IPS DF 6.9 (cell line): ENCODE measurements at regions not wholly inside any gene's neighbourhood (a gene's known extent, or its start where the extent isn't known, plus 50 kb on each side); places are given as distances from the start of the nearest gene placed in this dataset.

Experiments
- DNase-seq: peaks from one replicate; pipeline ENCODE4 v3.0.0-alpha.2; 2013; ENCODE audit warnings: low read depth, low spot score
- H3K27ac ChIP-seq: one replicate; pipeline ENCODE4 v1.5.1; 2013; ENCODE audit warnings: low read length, control low read depth
- H3K27me3 ChIP-seq: 2 replicates; pipeline ENCODE4 v1.6.1; 2013; ENCODE audit warnings: mild to moderate bottlenecking, low read length; ENCODE audit not compliant: control insufficient read depth, insufficient read depth
- H3K36me3 ChIP-seq: 2 replicates; pipeline ENCODE4 v1.6.1; 2013; ENCODE audit warnings: low read length; ENCODE audit not compliant: control insufficient read depth, insufficient read depth
- H3K4me1 ChIP-seq: 2 replicates; pipeline ENCODE4 v1.6.1; 2013; ENCODE audit warnings: low read length; ENCODE audit not compliant: control insufficient read depth, insufficient read depth
- H3K4me3 ChIP-seq: 2 replicates; pipeline ENCODE4 v1.5.1; 2013; ENCODE audit warnings: mild to moderate bottlenecking, low read length
- H3K9me3 ChIP-seq: 2 replicates; pipeline ENCODE4 v1.6.1; 2013; ENCODE audit warnings: low read length, inconsistent platforms; ENCODE audit not compliant: control insufficient read depth, insufficient read depth
- WGBS: extraction: QIAGEN DNeasy Blood & Tissue Kit; methylation state at CpG from one replicate; pipeline ENCODE4 v1.1.7; 2013; ENCODE audit warnings: mixed read lengths, missing lambda C conversion rate; ENCODE audit not compliant: insufficient read length, insufficient coverage; 5-methylcytosine and 5-hydroxymethylcytosine counted together

DNA sequence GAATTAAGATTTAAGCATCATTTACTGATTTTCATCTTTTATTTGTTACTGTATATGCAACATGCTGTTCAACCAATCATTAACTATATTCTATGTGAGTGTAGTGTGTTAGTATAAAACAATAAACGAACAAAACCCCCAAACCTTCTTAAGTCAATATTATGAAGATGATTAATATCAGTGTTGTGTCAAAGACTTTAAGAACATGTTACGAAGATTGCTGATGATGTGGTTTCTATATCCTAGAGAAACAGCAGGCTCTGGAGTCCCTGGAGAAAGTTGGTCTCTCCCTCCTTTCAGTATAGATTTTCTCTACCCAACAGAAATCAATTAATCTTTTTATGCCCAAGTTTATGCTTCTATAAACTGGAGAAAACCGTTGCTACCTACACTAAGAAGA is 393.8 kb upstream of the HSF2 start:
- Histone ChIP-seq H3K27me3 (no peaks in the 10 kb centered on the region), H3K27ac (no peak overlapping the region), H3K4me1 (peaks cover 2% of the 10 kb centered on the region; the same call in 1 of the 2 replicates), H3K9me3 (no peaks in the 10 kb centered on the region), H3K4me3 (no peak overlapping the region), H3K36me3 (no peaks in the 10 kb centered on the region)
- no CpG with 5 or more reads among the region's 3 CpGs for WGBS
- DNase-seq: no peak

DNA sequence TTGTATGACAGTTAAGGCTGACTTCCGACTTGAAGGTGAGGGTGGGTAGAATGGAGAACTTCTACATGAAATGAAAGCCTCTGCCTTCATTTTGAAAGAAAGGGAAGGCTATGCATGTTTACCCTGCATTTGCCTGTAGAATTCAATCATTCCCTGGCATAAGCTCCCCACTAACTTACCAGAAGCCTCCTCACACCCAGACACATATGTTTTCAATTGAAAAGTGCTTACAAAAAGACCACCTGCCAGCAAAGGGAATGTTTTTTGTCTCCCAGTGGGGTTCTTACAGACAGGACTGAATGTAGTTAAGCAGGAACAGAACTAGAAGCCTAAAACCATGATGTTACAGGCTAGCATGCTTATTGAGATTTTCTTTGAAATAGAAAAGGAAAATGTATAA is 392.1 kb upstream of the HSF2 start:
- Histone ChIP-seq H3K4me1 (peaks cover 2% of the 10 kb centered on the region; the same call in 1 of the 2 replicates), H3K36me3 (no peaks in the 10 kb centered on the region), H3K4me3 (no peak overlapping the region), H3K9me3 (no peaks in the 10 kb centered on the region), H3K27ac (no peak overlapping the region), H3K27me3 (no peaks in the 10 kb centered on the region)
- no peak for DNase-seq
- WGBS: no CpG with 5 or more reads among the region's 1 CpG

DNA sequence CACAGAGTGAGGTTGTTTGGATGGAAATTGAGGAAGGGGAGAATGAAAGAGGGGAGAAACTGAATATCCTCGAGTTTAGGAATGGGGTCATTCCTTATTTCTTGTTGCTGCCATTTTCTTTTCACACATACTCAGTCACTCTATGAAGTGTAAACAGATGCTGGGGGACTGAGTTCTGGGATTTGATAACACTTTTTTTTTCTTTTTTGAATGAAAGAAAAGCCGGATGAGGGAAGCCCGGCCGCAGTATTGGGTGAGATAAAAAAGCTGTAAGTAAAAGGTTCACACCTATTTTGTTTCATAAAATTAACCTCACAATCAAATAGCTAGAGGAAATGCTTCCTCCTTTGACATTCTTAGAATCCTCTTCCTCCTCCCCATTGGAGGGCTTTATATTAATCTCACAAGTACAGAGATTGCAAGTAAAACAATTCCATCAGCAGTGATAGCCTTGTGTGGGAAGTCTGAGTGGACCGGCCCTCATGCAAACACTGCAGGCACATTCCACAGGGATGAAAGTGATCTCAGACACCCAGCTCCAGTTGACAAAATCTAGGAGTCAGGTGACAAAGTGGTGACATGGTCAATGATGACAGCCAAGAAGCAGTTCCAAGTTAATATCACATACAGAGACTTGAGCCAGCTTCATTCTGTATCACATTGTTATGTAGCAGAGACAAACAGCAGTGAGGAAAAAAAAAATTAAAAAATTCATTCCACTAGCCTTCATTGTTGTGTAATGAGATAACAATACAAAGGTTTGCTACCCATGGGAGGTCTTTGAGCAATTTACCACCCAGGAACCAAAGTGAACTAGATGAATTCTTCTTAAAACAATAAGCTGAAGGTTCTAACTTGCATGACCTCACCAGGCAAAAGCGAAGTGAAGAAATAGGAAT is 391.1 kb upstream of the HSF2 start:
- H3K36me3 ChIP-seq: no peaks in the 10 kb centered on the region
- no peak overlapping the region for H3K4me3 ChIP-seq
- whole genome bisulfite sequencing: no CpG with 5 or more reads among the region's 6 CpGs
- no peak overlapping the region for H3K27ac ChIP-seq
- H3K27me3 ChIP-seq: no peaks in the 10 kb centered on the region
- DNase-seq: no peak
- H3K4me1 ChIP-seq: peaks cover 2% of the 10 kb centered on the region; the same call in 1 of the 2 replicates
- no peaks in the 10 kb centered on the region for H3K9me3 ChIP-seq

DNA sequence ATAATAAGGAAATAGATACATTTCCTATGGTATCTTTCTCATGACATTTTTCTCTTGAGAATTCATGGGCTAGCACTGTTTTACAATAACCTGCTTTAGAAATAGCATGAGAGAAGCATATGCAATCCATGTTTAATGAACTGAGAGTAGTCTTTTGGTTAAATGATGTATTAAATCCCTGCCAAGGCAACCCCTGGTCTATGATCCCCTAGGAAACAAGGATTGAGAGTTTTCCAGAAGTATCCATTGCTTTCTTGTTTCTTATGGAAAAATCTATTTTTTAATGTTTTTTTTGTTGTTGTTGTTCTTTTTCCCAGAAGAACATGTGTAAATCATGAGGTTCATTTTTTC is 390.5 kb upstream of the HSF2 start:
- Histone ChIP-seq H3K27ac (no peak overlapping the region), H3K4me1 (peaks cover 2% of the 10 kb centered on the region; the same call in 1 of the 2 replicates), H3K27me3 (no peaks in the 10 kb centered on the region), H3K4me3 (no peak overlapping the region), H3K36me3 (no peaks in the 10 kb centered on the region), H3K9me3 (no peaks in the 10 kb centered on the region)
- DNase-seq: no peak

DNA sequence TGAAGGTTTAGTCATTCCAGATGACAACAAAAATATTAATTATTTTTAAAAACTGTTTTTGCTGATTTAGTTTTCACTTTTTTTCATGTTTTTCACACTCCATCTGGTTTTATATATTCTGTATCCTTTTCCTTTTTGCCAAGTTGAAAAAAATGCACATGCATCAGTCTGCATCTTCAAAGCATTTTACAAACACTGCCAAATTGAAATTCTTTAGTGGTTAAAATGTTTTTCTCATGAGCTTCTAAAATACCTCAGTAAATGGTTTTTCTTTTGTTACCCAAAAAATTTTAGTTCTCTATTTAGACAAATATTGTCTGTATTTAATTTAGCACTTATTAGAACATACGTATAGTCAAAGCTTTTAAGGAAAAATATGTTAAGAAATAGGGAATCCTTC is 386.9 kb upstream of the HSF2 start:
- Histone ChIP-seq H3K27ac (no peak overlapping the region), H3K4me3 (no peak overlapping the region), H3K9me3 (no peaks in the 10 kb centered on the region), H3K36me3 (no peaks in the 10 kb centered on the region), H3K27me3 (no peaks in the 10 kb centered on the region), H3K4me1 (peaks cover 2% of the 10 kb centered on the region; the same call in 1 of the 2 replicates)
- no CpG with 5 or more reads among the region's 1 CpG for WGBS
- no peak for DNase-seq

DNA sequence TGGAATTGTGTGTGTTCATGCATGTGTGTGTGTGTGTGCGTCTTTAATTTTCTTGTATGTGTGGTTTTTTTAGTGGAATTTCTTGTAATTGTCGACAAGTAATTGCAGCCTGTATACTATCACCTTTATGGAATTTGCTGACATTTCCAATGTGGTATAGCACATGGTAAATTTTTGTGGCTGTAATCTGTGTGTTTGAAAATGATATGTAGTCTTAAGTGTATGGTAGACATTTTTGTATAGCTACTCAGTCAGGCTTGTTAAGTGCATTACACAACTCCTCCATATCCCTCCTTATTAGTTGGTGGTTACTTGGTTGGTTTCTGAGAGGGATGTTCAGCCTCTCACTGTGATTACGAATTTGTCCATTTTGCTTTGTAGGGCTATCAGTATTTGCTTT is 384.5 kb upstream of the HSF2 start:
- Histone ChIP-seq H3K27ac (no peak overlapping the region), H3K9me3 (no peaks in the 10 kb centered on the region), H3K4me1 (no peaks in the 10 kb centered on the region), H3K4me3 (no peak overlapping the region), H3K36me3 (no peaks in the 10 kb centered on the region), H3K27me3 (no peaks in the 10 kb centered on the region)
- no peak for DNase-seq
- no CpG with 5 or more reads among the region's 3 CpGs for WGBS

DNA sequence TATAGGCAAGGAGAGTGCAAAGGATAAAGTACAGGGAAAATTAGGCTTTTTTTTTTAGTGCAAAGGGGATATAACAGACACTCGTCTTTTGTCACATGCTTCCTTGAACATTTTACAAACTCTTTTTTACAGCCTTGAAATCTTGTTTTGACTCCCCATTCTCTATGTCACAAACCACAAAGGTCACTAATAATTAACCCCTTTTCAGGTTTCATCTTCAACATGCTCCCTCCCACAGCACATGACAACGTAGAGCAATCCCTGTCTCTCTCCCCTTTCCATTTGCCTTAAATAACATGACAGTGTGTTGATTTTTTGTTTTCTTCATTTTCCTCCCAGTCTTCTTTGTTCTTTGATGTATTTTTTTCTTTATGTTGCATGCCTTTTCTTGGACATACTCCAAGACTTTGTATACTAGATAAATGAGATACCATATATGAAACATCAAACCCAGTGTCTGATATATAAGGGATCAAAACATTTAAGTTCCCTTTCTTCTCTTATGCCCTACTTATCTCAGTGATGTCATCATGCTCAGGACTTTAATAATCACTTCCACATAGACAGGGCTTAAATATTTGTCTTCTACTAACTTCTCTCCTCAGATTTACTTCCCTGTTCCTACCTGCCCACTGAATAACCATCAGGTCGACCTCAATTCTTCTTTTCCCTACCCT is 378.7 kb upstream of the HSF2 start:
- no peaks in the 10 kb centered on the region for H3K9me3 ChIP-seq
- no peaks in the 10 kb centered on the region for H3K36me3 ChIP-seq
- no peaks in the 10 kb centered on the region for H3K4me1 ChIP-seq
- DNase-seq: no peak
- no peaks in the 10 kb centered on the region for H3K27me3 ChIP-seq
- H3K4me3 ChIP-seq: no peak overlapping the region
- WGBS: no CpG with 5 or more reads among the region's 3 CpGs
- no peak overlapping the region for H3K27ac ChIP-seq

DNA sequence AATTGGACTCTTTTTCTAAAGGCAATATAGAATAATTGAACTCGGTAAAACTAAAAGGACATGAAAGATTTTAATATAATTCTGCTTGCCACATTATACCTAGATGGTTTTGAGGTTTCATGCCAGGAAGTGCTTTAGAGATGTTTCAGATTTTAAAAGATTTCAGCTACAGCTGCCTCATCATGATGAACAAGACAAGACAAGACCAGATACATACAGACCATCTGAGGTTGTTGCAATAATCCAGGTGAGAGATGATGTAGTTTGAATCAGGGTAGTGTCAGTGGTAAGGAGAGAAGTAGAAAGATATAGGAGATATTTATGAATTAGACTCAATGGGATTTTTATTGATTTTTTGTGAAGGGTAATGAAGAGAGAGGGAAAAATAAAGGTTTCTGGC is 374.3 kb upstream of the HSF2 start:
- Histone ChIP-seq H3K9me3 (no peaks in the 10 kb centered on the region), H3K27me3 (no peaks in the 10 kb centered on the region), H3K36me3 (no peaks in the 10 kb centered on the region), H3K4me3 (no peak overlapping the region), H3K27ac (no peak overlapping the region), H3K4me1 (no peaks in the 10 kb centered on the region)
- no CpG with 5 or more reads among the region's 1 CpG for WGBS
- DNase-seq: no peak

DNA sequence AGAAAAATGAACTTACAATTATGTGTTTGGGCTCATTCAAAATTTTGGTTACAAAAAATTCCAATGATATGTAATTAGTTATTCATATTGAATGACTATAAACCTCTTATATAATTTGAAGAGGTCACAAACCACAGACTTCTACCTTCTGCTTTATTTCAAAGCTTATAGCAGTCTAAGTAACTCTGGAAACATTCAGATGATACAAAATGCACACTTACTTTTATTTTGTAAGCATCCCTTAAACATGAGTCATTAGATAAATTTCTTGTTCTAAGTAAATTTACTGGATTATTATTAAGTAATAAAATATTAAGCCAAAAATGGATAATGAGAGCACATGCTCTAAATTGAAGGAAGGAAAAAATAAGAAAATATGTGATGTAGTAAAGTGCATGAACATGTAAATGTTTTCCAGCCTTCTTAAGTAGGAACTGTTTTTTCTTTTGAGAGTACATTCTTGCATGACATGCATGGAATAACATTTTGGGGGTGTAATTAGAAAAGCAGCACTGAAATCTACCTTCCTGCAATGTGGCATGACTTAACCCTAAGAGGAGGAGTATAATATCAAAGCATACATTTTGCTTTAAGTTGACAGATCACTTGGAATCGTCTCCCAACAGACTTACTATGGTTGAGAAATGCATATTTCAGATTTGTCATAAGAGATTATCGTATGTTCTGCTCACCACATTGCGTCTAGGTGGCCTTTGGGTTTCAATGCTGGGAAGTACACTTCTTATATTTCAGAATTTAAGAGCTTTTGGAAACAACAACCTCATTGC is 372.7 kb upstream of the HSF2 start:
- H3K27ac ChIP-seq: no peak overlapping the region
- WGBS: no CpG with 5 or more reads among the region's 3 CpGs
- no peak overlapping the region for H3K4me3 ChIP-seq
- no peaks in the 10 kb centered on the region for H3K36me3 ChIP-seq
- no peak for DNase-seq
- H3K9me3 ChIP-seq: no peaks in the 10 kb centered on the region
- no peaks in the 10 kb centered on the region for H3K4me1 ChIP-seq
- H3K27me3 ChIP-seq: no peaks in the 10 kb centered on the region

DNA sequence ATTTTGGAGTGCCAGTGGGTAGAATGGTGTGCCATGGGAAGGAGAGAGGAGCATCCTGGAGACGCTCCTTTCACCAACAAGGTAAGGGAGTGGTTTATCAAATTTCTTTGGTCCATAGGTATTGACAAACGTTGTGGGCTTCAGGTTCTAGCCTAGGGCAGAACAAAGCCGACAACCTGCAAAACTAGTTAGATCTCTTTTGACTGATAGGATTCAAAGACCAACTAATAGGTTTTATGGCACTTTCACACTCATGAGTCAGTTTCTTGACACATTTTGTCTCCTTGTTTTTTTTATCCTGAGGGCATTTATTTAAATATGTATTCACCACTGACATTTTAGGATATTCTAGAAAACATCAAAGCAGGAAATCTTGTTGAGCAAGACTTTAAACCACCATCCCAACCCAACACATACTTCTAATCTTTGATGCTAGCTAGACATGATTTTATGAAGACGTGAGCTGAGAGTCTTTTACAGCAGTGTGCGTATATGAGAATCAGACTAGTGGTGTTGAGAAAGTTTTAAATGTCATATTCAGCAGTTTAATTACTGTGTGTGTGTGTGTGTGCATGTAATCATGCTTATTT is 370.4 kb upstream of the HSF2 start:
- Histone ChIP-seq H3K4me1 (no peaks in the 10 kb centered on the region), H3K27ac (no peak overlapping the region), H3K4me3 (no peak overlapping the region), H3K9me3 (no peaks in the 10 kb centered on the region), H3K27me3 (no peaks in the 10 kb centered on the region), H3K36me3 (no peaks in the 10 kb centered on the region)
- WGBS: no CpG with 5 or more reads among the region's 5 CpGs
- no peak for DNase-seq
